ENCODE measurements at regions not wholly inside any gene's neighbourhood (a gene's known extent, or its start where the extent isn't known, plus 50 kb on each side); places are given as distances from the start of the nearest gene placed in this dataset.

DNA sequence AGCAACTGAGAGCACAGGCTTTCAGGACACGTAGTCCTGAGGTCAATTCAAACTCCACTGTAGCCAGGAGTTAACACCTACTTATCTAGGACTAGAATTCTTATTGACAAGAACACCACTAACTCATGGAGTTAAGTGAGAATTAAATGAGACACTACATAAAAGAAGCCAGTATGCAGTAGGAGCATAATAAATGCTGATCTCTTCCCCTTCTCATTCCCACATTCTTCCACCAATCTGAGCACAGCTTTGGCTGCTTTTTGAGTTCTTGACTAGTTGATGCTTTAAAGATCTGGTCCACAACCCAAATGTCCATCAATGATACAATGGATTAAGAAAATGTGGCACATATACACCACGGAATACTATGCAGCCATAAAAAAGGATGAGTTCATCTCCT lies 55.2 kb downstream of the TTC32 start:
- no peak for DNase-seq

GRCh38 chr2:19846030-19846429 lies 55.8 kb downstream of the TTC32 start:
- no peak for DNase-seq

GRCh38 chr2:19845323-19845920 lies 56.4 kb downstream of the TTC32 start:
- no peak for DNase-seq

DNA sequence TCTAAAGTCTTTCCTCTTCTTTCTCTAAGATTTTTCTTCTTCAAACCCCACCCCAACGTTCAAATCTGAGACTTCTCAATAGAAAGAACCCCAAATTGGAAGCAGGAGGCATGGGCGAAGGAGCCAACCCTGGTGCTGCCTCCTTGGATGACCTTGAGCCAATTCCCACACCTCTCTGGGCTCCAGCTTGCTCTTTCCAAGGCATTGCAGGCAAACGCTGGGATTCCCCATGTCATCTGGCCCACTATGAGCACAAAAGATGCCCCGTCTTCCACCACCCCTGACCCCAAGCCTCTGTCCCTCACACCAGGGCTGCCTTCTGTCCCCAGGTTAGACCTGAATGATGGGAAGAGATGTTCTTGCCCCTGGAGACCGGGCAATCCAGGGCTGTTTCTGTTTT lies 57.0 kb downstream of the TTC32 start:
- DNase-seq = no peak

GRCh38 chr2:19843992-19844515 lies 57.7 kb downstream of the TTC32 start:
- no peak for DNase-seq

- no peak for DNase-seq
These were observed 59.7 kb downstream of the TTC32 start for GRCh38 chr2:19841918-19842693.

DNA sequence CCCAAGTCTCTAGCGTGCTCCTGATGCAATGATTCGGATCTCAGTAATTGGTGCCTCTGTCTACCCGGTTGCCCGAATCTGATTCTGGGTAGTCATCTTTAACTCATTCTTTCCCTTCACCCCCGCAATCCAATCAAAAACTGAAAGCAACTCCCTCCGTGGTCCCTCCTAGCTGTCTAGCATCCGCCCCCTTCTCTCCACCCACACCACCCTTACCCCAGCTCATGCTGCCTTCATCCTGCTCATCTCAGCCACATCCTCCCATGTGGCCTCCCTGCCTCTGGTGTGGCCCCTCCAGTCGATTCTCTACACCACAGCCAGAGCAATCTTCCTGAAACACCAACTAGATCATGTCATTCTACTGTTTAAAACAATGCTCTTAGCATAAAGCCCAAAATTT lies 62.3 kb downstream of the TTC32 start:
- DNase-seq = no peak

- DNase-seq = no peak
These were observed 63.2 kb downstream of the TTC32 start for GRCh38 chr2:19838616-19839015.

- no peak for DNase-seq
These were observed 64.5 kb downstream of the TTC32 start for GRCh38 chr2:19837235-19837766.

DNA sequence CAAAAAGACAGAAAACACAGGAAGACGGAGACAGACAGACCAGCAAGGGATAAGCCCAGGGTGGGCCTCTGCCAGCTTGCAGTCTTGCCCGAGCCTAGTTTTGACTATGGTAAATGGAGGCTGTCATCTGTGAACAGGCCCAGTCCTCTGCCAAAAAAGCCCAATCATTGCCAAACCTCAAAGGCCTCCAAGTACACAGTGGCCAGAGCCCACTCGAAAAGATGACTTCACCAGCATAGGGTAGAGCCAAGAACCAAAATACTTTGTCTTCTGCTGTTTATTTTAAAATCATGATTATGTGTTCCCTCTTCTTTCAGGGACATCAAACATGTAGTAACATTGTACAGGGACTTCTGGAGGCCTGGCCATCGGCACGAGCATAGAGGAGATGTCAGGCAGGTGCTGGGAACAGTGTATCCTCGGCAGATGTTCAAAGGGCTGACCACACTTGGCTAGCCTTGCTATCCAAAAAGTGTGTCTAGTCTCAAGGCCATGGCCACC lies 66.0 kb downstream of the TTC32 start:
- no peak for DNase-seq

DNA sequence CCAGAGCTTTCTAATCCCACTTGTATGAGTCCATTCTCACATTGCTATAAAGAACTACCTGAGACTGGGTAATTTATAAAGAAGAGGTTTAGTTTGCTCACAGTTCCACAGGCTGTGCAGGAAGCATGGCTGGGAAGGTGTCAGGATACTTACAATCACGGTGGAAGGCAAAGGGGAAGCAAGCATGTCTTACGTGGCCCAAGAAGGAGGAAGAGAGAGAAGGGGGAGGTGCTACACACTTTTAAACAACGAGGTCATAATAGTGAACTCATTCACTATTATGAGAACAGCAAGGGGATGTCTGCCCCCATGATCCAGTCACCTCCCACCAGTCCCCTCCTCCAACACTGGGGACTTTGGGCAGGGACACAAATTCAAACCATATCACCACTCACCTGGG lies 67.8 kb downstream of the TTC32 start:
- no peak for DNase-seq

GRCh38 chr2:19829672-19830071 lies 72.1 kb downstream of the TTC32 start:
- no peak for DNase-seq

DNA sequence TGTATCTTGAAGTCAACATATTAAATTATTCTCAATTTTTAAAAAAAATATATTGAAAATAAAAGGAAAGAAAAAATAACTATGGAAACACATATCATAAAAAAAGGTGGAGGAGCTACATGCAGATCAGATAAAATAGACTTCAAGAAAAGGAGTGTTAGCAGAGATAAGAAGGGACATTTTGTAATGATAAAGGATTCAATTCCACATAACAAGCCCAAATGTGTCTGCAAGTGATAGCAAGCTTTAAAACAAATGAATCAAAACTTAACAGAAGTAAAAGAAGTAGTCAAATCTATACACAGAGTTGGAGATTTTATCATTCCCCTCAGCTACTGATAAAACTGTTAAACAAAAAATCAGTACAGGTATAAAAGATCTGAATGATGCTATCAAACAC lies 74.9 kb downstream of the TTC32 start:
- no peak for DNase-seq

GRCh38 chr2:19823507-19823906 lies 78.3 kb downstream of the TTC32 start:
- DNase-seq = no peak

DNA sequence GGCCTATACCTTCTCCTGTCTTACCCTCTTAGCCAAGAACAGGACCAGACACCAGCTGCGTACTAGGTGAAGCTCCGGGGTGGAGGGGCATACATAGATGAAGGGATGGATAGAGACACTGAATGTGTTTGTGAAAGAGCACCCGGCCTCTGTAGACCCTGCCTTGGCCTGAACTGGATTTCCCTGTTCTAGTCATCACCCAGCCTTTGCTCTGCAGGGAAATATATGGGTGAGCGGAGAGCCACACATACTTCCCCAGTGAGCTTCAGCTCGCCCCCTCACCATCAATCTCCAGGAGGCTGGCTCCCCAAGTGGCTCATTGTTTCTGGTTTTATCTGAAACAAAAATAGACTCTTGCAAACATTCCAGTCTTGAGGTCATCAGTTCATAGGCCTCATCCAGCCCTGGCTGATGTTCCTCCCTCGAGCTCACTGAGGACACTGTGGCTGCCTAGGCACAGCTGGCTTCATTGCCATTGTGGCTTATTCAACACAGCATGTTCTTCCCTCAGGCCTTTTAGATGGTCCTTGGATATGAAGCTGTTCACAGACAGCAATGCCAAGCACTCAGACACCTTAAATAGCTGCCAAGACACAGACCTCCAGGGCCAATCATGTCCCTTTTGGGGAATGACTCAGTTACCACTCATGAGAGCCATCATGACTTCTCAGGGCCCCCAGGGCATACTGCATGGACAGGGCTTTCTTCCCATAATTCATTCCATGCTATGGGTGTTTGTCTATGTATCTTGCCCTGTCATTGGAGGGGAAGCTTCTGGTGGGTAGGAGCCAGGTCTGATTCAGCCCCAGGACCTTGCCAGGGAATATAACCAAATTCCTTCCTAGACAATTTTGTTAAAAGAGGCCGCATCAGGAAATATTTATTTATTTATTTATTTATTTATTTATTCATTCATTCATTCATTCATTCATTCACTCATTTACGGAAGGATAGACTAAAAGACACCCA lies 82.4 kb downstream of the TTC32 start:
- no peak for DNase-seq

GRCh38 chr2:19818543-19818942 lies 83.2 kb downstream of the TTC32 start:
- DNase-seq = no peak

GRCh38 chr2:19818039-19818438 lies 83.7 kb downstream of the TTC32 start:
- peak; percentile 8 to 9 for DNase-seq

DNA sequence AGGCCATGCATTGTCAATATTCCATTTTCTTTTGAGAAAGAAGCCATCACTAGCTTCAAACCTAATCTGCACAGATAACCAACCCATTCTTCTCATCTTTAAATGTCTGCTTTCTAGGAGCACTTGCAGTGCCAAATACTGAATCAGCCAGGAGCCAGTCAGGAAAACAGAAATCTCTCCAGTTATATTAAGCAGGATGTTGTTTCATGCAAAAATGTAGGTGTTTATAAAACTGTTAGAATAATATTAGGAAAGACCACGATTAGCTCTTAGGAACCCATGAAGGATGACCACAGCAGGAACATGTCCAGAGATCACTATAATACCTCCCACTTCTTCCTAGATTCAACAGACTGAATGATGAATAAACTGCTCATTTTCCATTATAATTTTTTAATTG lies 86.0 kb downstream of the TTC32 start:
- DNase-seq = no peak

- peak; percentile 2 to 14 for DNase-seq
These were observed 89.6 kb downstream of the TTC32 start for GRCh38 chr2:19812166-19812565.

- no peak for DNase-seq
These were observed 90.6 kb downstream of the TTC32 start for GRCh38 chr2:19811186-19811585.

DNA sequence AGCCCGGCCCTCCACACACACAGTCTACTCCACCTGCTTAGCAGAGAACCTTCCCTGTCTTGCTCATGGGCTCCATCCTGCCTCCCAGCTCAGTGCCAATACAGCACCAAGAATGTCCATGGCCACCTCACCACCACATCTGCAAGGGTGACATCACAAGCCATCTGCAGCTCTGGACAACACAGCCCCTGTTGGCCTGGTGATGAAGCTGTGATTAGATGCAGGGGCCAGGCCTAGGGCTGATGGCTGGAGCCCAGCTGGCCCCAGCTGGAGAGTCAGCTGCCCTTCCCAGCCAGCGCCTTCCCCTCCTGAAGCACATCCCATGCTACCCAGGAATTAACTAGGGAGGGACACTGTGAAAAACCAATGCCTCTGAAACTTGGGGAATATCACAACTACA lies 91.1 kb downstream of the TTC32 start:
- peak; percentile 14 to 17 for DNase-seq

DNA sequence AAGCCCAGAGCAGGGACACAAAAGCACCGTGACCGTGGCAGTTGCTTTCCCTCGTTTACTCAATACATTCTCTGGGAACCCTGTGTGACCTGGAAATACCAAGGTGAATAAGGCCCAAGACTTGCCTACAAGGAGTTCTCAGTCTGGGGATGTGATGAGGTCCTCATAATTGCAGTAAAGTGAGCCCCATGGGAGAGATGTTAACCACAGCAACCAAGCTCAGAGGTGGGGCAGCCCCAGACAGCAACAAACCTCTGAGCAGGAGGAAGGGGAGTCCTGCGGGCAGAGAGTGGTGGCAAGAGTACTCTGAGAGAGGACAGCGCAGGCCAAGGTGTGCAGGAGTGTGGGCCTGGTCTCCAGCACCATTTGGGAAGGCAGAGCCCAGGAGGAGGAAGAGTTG lies 91.6 kb downstream of the TTC32 start:
- no peak for DNase-seq
